Heart left ventricle (tissue), 13 donors: ENCODE measurements at regions not wholly inside any gene's neighbourhood (a gene's known extent, or its start where the extent isn't known, plus 50 kb on each side); places are given as distances from the start of the nearest gene placed in this dataset.

Experiments
- POLR2A ChIP-seq, 2 donors: fragments of 450-650 bp; IDR thresholded peaks; one replicate each; pipeline ENCODE4 v1.6.1; 2017; ENCODE audit warnings: antibody characterized with exemption in 2 of 2, mild to moderate bottlenecking in 2 of 2, moderate library complexity in 2 of 2
- TF ChIP-seq, protein P1 (sequence below), 12 donors: fragments of 200-600 bp; sonication (generic) in 4 of 12; IDR thresholded peaks; one replicate each; pipeline versions ENCODE4 v1.5.0 to v1.8.0; 2018 to 2022; ENCODE audit warnings: antibody characterized with exemption in 12 of 12, mild to moderate bottlenecking in 5 of 12
- donor health status: ischemic (EF 13 %, LVEDD 7.1; RV severe dilation, severe dysfunction).
- donor health status: DM: no; HTN: yes; CAD: no.
- donor health status: DM: no; HTN: no; CAD: no.
- donor health status: ischemic (EF 25% LVEDD 6.9; RV normal size, moderate dysfunction).
- donor health status: ischemic (EF 25% LVEDD 5.7; RV mildly dilated, moderate dysfunction).
- donor health status: ischemic (EF 35%, LVEDD 5.7; RV mildly dilated, moderate dysfunction).
- donor health status: nonischemic (EF 11% LVEDD 7.7; RV severe dilation, severe dysfunction).
- donor health status: DM: yes; HTN: yes; CAD: no.
- donor health status: PGD.
- donor health status: ischemic (EF 29% LVEDD 5.4; RV normal size, mild dysfunction).
- donor health status: nonischemic (EF 23%, LVEDD 6.1; RV moderate dilation, normal function).

- TF ChIP-seq, protein P1, sequence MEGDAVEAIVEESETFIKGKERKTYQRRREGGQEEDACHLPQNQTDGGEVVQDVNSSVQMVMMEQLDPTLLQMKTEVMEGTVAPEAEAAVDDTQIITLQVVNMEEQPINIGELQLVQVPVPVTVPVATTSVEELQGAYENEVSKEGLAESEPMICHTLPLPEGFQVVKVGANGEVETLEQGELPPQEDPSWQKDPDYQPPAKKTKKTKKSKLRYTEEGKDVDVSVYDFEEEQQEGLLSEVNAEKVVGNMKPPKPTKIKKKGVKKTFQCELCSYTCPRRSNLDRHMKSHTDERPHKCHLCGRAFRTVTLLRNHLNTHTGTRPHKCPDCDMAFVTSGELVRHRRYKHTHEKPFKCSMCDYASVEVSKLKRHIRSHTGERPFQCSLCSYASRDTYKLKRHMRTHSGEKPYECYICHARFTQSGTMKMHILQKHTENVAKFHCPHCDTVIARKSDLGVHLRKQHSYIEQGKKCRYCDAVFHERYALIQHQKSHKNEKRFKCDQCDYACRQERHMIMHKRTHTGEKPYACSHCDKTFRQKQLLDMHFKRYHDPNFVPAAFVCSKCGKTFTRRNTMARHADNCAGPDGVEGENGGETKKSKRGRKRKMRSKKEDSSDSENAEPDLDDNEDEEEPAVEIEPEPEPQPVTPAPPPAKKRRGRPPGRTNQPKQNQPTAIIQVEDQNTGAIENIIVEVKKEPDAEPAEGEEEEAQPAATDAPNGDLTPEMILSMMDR (IDR thresholded peaks at IDR 0.05): no peak
- no peak for TF ChIP-seq POLR2A (IDR thresholded peaks at IDR 0.05)
Observed at GRCh38 chr11:43583548-43583947, 97.0 kb upstream of the HSD17B12 start.
